HG03378 (cell line): ENCODE measurements at regions not wholly inside any gene's neighbourhood (a gene's known extent, or its start where the extent isn't known, plus 50 kb on each side); places are given as distances from the start of the nearest gene placed in this dataset.

Source experiments
- ATAC-seq: cut with Tn5 transposase; IDR thresholded peaks from one replicate; pipeline ENCODE4 v1.9.1; 2021; ENCODE audit warnings: mild to moderate bottlenecking, moderate library complexity; ENCODE audit not compliant: unreplicated experiment

DNA sequence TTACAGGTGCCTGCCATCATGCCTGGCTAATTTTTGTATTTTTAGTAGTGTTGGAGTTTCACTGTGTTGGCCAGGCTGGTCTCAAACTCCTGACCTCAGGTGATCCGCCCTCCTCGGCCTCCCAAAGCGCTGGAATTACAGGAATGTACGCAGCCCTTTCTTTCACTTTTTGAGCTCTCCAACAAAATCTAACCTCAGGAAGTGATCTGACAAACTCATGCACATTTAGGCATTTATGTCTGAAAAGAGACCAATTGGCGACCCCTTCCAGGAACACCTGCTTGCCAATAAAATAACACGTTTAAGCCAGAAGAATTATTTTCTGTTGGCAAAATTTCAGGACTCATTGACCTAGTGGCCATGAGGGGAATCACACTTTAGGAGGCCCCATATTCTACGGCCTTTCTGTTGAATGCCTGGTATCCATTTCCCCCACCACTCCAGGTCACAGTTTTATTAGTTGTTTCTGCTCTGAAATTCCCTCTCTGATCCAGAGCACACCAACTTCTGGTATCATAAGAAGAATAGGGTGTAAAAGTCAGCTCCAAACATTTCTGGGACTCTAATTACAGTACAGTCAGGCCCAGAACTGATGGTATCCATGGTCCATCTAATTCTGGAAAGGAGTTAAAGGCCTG lies 65.8 kb upstream of the FRMD4A start:
- no peak for ATAC-seq

DNA sequence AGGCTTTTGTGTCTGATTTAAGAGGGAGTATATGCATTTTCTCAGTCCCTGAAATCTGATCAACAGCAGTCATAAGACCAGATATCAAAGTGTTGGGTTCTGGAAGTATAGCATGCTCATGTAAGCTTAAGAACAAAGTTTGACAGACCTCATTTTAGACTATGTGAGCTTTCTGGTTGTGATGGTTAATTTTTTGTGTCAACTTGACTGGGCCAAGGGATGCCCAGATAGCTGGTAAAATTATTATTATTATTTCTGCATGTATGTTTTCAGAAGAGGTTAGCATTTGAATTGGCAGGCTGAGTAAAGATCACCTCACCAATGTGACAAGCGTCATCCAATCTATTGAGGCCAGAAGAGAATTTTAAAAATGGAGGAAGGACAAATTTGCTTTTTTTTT lies 63.5 kb upstream of the FRMD4A start:
- ATAC-seq, result no peak

DNA sequence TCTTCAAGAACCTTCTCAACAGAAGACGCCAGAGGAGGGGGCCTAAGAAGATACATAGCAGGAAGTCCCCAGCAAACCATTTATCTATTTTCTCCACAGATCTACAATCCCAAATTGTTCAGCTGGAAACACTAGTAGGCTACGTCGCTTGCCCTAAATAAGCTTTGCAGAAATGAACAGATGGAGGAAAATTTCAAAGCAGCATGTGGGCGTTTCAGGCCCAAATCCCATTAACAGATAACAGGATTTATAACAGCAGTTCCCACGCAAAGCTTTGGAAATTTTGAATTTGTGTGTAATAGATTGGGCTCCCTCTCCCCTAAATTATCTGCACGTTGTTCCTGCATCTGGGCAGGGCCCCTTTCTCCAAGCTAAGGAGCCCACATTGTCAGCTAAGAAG lies 60.6 kb upstream of the FRMD4A start:
- no peak for ATAC-seq

- ATAC-seq, result peak; percentile 92
Measured at GRCh38 chr10:14389981-14390590, 59.4 kb upstream of the FRMD4A start.

DNA sequence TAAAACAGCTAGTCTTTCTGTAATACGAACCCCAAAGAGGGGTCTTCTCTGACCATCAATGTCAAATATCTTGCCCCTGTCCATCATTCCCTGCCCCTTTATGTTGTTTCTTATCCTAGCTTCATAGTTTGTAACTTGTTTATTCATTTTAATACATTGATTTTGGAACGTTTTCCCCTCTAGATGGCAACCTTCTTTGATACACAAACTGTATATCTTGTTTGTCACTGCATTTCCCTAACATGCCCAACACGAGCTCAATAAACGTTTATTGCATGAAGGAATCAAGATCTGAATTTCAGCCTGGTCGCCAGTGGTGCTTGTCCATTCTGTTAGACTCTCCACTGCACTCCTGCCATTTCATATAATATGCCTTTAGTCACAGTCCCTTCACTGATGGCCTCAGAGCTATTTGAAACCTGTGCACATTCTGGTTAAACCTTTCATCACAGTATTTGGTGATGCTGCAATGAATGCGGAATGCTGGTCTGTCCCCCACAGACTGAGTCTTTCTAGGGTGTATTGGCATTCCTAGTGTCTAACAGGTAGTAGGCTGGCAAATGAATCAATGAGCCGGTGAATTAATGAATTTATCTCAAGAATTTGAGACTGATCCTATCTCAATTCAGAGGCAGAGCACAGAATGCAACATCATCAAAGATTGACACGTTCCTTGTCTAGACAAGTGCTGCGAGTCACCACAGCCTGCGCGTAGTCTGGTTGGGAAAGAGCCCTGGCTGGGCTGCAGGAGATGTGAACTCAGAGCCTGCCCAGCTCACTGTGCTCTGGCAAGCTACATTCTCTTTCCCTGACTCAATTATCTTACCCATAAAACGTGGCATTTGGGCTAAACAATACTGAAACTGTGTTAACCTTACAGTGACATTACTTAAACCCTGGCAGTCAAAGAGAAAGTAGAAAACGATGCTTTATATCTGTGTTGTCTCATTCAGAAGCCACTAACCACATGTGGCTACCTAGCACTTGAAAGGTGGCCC lies 55.2 kb upstream of the FRMD4A start:
- no peak for ATAC-seq

DNA sequence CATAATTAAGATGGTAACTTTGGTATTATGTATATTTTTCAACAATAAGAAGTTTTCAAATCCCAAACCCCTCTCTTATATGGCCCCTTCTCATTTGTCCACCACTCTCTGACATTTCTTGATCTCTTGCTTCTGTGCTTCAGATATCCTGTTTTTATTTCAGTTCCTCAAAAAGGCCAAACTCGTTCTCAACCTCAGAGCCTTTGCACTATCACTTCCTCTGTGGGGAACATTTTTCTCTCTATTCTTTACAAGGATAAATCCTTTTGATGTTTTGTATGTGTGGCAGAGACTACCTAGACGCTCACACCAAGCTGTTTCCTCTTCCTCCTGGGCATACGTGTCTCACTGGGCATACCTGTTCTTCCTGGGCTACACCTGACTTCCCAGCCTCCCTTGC lies 54.2 kb upstream of the FRMD4A start:
- ATAC-seq, result no peak

DNA sequence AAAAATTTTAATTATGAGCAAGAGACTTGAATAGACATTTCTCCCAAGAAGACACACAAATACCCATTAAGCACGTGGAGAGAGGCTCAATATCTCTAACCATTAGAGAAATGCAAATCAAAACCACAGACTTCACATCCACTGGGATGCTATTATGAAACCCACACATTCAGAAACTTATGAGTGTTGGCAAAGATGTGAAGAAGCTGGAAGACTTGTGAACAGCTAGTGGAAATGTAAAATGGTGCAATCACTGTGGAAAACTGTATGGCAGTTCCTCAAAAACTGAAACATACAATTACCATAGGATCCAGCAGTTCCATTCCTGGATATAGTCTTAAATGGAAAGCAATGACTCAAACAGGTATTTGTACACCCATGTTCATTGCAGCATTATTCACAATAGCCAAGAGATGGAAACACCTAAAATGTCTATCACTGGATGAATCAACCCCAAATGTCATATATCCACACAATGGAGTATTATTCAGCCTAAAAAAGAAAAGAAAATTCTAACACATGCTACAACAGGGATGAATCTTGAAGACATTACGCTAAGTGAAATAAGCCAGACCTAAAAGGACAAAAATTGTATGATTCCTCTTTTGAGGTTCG lies 53.5 kb upstream of the FRMD4A start:
- no peak for ATAC-seq

DNA sequence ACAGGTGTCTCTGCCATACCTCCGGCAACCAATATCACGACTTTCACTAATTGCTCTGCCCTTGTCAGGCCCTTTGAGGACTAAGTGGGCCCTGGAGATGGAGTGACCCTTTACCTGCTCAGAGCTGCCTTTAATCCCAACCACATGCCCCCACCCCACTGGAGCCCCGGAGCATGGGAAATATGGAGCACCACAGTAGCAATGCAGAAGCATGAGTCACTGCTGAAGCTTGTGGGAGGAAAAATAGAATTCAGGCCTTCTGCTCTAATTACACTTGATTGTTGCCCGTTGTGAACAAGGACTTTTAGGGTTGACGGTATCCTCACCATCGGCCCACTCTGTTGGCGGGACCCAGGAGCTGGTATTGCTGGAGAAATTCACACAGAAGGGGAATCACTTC lies 52.5 kb upstream of the FRMD4A start:
- no peak for ATAC-seq

GRCh38 chr10:14382531-14382930 lies 51.8 kb upstream of the FRMD4A start:
- ATAC-seq, result no peak

GRCh38 chr10:14382022-14382421 lies 51.3 kb upstream of the FRMD4A start:
- ATAC-seq, result peak; percentile 66

DNA sequence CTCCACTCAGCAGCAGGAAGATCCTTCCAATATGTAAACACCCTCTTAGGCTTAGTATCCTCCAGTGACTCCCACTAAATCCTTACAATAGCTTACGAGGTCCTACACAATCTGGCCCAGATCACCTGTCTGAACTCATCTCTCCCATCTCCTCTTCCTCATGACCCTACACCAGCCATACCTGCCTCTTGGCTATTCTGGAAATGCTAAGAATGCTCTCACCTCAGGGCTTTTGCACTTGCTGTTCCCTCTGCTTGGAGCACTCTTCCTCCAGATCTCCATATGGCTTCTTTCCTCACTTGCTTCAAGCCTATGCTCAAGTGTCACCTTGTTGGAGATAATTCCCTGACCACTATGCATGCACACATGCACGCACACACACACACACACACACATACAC lies 50.8 kb upstream of the FRMD4A start:
- ATAC-seq, result no peak

DNA sequence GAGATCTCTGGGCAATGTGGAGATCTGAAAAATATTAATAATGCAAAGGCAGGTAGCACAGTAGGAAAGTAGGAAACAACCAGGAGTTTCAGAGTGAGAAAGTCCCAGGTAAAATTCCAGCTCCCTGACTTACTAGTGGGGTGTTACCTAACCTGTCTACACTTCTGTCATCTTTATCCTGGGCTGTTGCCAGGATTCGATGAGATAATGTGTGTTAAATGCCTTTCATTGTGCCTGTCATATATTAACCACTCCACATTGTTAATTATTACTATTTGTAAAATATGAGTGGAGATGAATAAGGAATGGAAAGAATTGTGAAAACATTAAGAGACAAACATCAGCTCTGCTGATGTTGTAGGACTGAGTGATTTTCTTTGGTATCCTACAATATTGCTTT lies 50.0 kb upstream of the FRMD4A start:
- no peak for ATAC-seq
